Kidney epithelial cell (primary cell): ENCODE measurements at regions not wholly inside any gene's neighbourhood (a gene's known extent, or its start where the extent isn't known, plus 50 kb on each side); places are given as distances from the start of the nearest gene placed in this dataset.

Source experiments
- DNase-seq: peaks from one replicate; pipeline ENCODE4 v3.0.0-alpha.2; 2010; ENCODE audit warnings: low read depth
- H3K27me3 ChIP-seq: 2 replicates; pipeline ENCODE4 v1.6.0; 2011; ENCODE audit warnings: low read length; ENCODE audit not compliant: control insufficient read depth, insufficient read depth
- H3K36me3 ChIP-seq: 2 replicates; pipeline ENCODE4 v1.5.1; 2011; ENCODE audit warnings: low read length; ENCODE audit not compliant: control insufficient read depth, insufficient read depth
- H3K4me3 ChIP-seq: 2 replicates; pipeline ENCODE4 v1.5.1; 2011; ENCODE audit warnings: low read depth, mild to moderate bottlenecking, control low read depth, low read length
- TF ChIP-seq, protein P1 (sequence below): IDR thresholded peaks from 2 replicates; pipeline ENCODE4 v1.5.1; 2011; ENCODE audit warnings: mild to moderate bottlenecking, moderate library complexity, low read length, control low read depth, inconsistent platforms; ENCODE audit not compliant: insufficient read depth, poor library complexity, severe bottlenecking

DNA sequence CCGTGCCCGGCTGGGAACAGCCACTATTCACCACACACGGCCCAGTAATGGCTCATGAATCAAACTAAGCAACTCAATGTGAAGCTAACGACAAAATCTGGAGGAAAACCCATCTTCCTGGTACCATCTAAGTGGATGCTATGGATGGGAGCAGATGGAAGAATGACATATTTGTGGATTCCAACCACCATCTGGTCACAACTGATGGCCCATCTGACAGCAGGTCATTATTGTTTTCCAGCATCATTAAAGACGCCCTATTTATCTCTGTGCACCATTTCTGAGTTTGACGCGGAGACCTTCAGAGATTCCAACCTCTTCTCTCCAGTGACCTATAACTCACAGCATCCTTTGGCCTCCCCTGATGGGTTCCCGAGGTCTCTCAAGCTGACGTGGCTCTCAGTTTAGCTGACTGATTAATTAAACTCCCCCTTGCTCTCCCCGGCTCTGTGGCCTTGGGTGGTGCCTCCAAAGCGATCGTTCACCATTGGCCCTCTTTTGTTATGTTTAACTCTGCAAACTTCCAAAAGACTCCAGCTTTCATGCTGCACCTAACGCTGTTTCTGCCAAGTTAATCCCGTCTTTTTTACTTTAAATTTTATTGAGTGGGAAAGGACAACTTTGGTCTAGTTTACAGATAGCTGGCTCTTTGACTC is 1514.4 kb downstream of the BRD1 start:
- TF ChIP-seq, protein P1, sequence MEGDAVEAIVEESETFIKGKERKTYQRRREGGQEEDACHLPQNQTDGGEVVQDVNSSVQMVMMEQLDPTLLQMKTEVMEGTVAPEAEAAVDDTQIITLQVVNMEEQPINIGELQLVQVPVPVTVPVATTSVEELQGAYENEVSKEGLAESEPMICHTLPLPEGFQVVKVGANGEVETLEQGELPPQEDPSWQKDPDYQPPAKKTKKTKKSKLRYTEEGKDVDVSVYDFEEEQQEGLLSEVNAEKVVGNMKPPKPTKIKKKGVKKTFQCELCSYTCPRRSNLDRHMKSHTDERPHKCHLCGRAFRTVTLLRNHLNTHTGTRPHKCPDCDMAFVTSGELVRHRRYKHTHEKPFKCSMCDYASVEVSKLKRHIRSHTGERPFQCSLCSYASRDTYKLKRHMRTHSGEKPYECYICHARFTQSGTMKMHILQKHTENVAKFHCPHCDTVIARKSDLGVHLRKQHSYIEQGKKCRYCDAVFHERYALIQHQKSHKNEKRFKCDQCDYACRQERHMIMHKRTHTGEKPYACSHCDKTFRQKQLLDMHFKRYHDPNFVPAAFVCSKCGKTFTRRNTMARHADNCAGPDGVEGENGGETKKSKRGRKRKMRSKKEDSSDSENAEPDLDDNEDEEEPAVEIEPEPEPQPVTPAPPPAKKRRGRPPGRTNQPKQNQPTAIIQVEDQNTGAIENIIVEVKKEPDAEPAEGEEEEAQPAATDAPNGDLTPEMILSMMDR: no peak
- no peak for DNase-seq
- no peak overlapping the region for H3K4me3 ChIP-seq
- no peaks in the 10 kb centered on the region for H3K36me3 ChIP-seq
- H3K27me3 ChIP-seq: no peaks in the 10 kb centered on the region

- H3K27me3 ChIP-seq: no peaks in the 10 kb centered on the region
- TF ChIP-seq, protein P1: no peak
- H3K36me3 ChIP-seq: no peaks in the 10 kb centered on the region
- DNase-seq: no peak
- H3K4me3 ChIP-seq: no peak overlapping the region
Observed at GRCh38 chr22:48310740-48311139, 1516.9 kb downstream of the BRD1 start.

DNA sequence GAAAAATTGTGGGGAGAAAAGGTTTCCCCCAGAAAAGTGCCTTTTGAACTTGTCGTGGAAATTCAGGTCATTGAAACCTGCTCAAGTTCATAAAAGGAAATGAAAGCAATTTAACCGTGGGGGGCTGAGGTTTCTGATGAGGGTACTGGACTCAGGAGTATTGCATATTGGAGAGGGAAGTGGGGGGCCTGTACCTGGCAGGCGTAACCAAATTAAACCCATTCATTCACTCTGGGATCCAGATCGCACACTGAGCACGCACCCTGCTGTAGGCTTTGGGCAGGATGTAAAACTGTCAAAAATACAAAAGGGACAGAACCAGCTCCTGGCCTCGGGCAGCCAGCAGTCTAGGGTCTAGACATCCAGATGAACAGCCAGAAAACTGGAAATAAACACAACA is 1517.4 kb downstream of the BRD1 start:
- no peak for DNase-seq
- TF ChIP-seq, protein P1: no peak
- H3K27me3 ChIP-seq: no peaks in the 10 kb centered on the region

GRCh38 chr22:48309836-48310235 is 1517.8 kb downstream of the BRD1 start:
- DNase-seq: no peak
- no peaks in the 10 kb centered on the region for H3K36me3 ChIP-seq
- H3K27me3 ChIP-seq: no peaks in the 10 kb centered on the region
- no peak overlapping the region for H3K4me3 ChIP-seq
- TF ChIP-seq, protein P1: no peak

More for the DNA sequence above, 1517.4 kb downstream of the BRD1 start:
- Histone ChIP-seq H3K4me3 (no peak overlapping the region), H3K36me3 (no peaks in the 10 kb centered on the region)

DNA sequence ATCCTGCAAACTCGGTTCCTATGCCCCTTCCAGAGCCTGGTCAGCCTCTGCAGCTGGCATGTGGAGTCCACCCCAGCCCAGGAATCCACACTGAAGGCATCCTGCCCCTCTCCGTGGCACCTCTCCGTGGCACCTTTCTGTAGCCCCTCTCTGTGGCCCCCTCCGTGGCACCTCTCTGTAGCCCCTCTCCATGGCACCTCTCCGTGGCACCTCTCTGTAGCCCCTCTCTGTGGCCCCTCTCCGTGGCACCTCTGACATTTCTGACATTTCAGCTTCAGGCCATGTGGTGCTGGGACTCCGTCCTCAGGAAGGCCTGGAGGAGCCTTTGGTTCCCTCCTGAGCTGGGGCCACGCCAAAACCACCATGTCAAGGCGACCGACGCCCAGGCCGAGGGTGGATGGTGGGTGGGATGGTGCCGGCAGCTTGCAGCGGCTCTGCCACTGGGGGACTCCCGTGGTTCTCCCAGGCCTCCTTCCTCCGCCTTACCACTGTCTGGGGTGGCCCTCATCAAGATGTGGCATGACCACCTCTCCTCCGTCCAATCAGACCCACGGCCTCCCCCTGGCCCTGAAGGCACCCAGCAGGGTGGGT is 1518.5 kb downstream of the BRD1 start:
- H3K36me3 ChIP-seq: no peaks in the 10 kb centered on the region
- H3K4me3 ChIP-seq: no peak overlapping the region
- TF ChIP-seq, protein P1: no peak
- no peaks in the 10 kb centered on the region for H3K27me3 ChIP-seq
- no peak for DNase-seq

- no peak for DNase-seq
- Histone ChIP-seq H3K36me3 (no peaks in the 10 kb centered on the region), H3K4me3 (no peak overlapping the region), H3K27me3 (no peaks in the 10 kb centered on the region)
- TF ChIP-seq, protein P1: no peak
Observed at GRCh38 chr22:48307931-48308330, 1519.7 kb downstream of the BRD1 start.
